ENCODE measurements at regions not wholly inside any gene's neighbourhood (a gene's known extent, or its start where the extent isn't known, plus 50 kb on each side); places are given as distances from the start of the nearest gene placed in this dataset.

DNA sequence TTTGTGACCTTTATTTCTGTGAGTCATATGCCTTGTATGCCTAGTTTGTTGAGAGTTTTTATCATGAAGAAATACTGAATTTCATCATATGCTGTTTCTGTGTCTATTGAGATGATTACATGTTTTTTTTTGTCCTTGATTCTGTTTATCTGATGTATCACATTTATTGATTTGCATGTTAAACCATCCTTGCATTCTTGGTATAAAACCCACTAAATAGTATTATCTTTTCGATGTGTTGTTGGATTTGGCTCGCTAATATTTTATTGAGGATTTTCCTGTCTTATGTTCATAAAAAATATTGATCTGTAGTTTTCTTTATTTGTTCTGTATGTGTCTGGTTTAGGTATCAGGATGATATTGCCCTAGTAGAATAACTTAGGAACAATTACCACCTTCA is 164.7 kb upstream of the CHRM3 start:
- TF ChIP-seq, protein P1, sequence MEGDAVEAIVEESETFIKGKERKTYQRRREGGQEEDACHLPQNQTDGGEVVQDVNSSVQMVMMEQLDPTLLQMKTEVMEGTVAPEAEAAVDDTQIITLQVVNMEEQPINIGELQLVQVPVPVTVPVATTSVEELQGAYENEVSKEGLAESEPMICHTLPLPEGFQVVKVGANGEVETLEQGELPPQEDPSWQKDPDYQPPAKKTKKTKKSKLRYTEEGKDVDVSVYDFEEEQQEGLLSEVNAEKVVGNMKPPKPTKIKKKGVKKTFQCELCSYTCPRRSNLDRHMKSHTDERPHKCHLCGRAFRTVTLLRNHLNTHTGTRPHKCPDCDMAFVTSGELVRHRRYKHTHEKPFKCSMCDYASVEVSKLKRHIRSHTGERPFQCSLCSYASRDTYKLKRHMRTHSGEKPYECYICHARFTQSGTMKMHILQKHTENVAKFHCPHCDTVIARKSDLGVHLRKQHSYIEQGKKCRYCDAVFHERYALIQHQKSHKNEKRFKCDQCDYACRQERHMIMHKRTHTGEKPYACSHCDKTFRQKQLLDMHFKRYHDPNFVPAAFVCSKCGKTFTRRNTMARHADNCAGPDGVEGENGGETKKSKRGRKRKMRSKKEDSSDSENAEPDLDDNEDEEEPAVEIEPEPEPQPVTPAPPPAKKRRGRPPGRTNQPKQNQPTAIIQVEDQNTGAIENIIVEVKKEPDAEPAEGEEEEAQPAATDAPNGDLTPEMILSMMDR (IDR thresholded peaks at IDR 0.05), result no peak
- TF ChIP-seq OVOL2 (CRISPR knock-in tag; IDR thresholded peaks at IDR 0.05; ENCODE audit: borderline replicate concordance) (no peak), JUN (CRISPR knock-in tag; IDR thresholded peaks at IDR 0.05) (no peak), NR3C1 (CRISPR knock-in tag; conservative IDR thresholded peaks at IDR 0.05; ENCODE audit: low read depth) (no peak), RELA (CRISPR knock-in tag; IDR thresholded peaks at IDR 0.05; ENCODE audit: borderline replicate concordance) (no peak)
- TF ChIP-seq, protein P2, sequence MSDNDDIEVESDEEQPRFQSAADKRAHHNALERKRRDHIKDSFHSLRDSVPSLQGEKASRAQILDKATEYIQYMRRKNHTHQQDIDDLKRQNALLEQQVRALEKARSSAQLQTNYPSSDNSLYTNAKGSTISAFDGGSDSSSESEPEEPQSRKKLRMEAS (CRISPR knock-in tag; IDR thresholded peaks at IDR 0.05), result no peak
